ENCODE measurements at regions not wholly inside any gene's neighbourhood (a gene's known extent, or its start where the extent isn't known, plus 50 kb on each side); places are given as distances from the start of the nearest gene placed in this dataset.
A peak's percentile ranks its signal among the peaks of the same experiment; 100 is the strongest.

- TF ChIP-seq ESRRG (CRISPR knock-in tag; IDR thresholded peaks at IDR 0.05), result no peak
- TF ChIP-seq GLIS3 (CRISPR knock-in tag; IDR thresholded peaks at IDR 0.05), result no peak
- no peak for TF ChIP-seq TSHZ2 (CRISPR knock-in tag; IDR thresholded peaks at IDR 0.05)
- TF ChIP-seq RARB (CRISPR knock-in tag; IDR thresholded peaks at IDR 0.05), result no peak
- no peak for TF ChIP-seq PPARA (CRISPR knock-in tag; IDR thresholded peaks at IDR 0.05; ENCODE audit: borderline replicate concordance)
- no peak for TF ChIP-seq ZFP3 (CRISPR knock-in tag; IDR thresholded peaks at IDR 0.05)
- no peak for TF ChIP-seq ARNTL (CRISPR knock-in tag; IDR thresholded peaks at IDR 0.05; ENCODE audit: borderline replicate concordance, low read depth)
- TF ChIP-seq TCF4 (CRISPR knock-in tag; IDR thresholded peaks at IDR 0.05; ENCODE audit: borderline replicate concordance), result no peak
- TF ChIP-seq ZFP30 (CRISPR knock-in tag; IDR thresholded peaks at IDR 0.05), result no peak
- no peak for TF ChIP-seq CSRNP3 (CRISPR knock-in tag; IDR thresholded peaks at IDR 0.05)
- no peak for TF ChIP-seq ZNF565 (CRISPR knock-in tag; conservative IDR thresholded peaks at IDR 0.05; ENCODE audit: low read depth)
- no peak for TF ChIP-seq TOX (CRISPR knock-in tag; IDR thresholded peaks at IDR 0.05; ENCODE audit: borderline replicate concordance)
- no peak for TF ChIP-seq OSR1 (CRISPR knock-in tag; IDR thresholded peaks at IDR 0.05)
- TF ChIP-seq POU6F1 (CRISPR knock-in tag; IDR thresholded peaks at IDR 0.05; ENCODE audit: borderline replicate concordance, low read depth), result no peak
- no peak for TF ChIP-seq BACH2 (CRISPR knock-in tag; IDR thresholded peaks at IDR 0.05; ENCODE audit: borderline replicate concordance)
- no peak for TF ChIP-seq CREB5 (CRISPR knock-in tag; IDR thresholded peaks at IDR 0.05; ENCODE audit: low read depth)
- no peak for TF ChIP-seq ZNF8 (CRISPR knock-in tag; IDR thresholded peaks at IDR 0.05)
- no peak for TF ChIP-seq SNAI2 (CRISPR knock-in tag; IDR thresholded peaks at IDR 0.05)
- no peak for TF ChIP-seq ZNF70 (CRISPR knock-in tag; IDR thresholded peaks at IDR 0.05)
- TF ChIP-seq PATZ1 (CRISPR knock-in tag; IDR thresholded peaks at IDR 0.05; ENCODE audit: borderline replicate concordance), result no peak
These were observed 229.4 kb downstream of the HAUS1 start for GRCh38 chr18:46333431-46334135.

GRCh38 chr18:46334868-46335281 lies 230.7 kb downstream of the HAUS1 start:
- ATAC-seq, result peak; percentile 19
- TF ChIP-seq PPARA (CRISPR knock-in tag; IDR thresholded peaks at IDR 0.05; ENCODE audit: borderline replicate concordance), result no peak
- TF ChIP-seq ZFP30 (CRISPR knock-in tag; IDR thresholded peaks at IDR 0.05), result no peak
- no peak for TF ChIP-seq ZNF70 (CRISPR knock-in tag; IDR thresholded peaks at IDR 0.05)
- no peak for TF ChIP-seq BACH2 (CRISPR knock-in tag; IDR thresholded peaks at IDR 0.05; ENCODE audit: borderline replicate concordance)
- TF ChIP-seq TSHZ2 (CRISPR knock-in tag; IDR thresholded peaks at IDR 0.05), result no peak
- no peak for TF ChIP-seq CREB5 (CRISPR knock-in tag; IDR thresholded peaks at IDR 0.05; ENCODE audit: low read depth)
- TF ChIP-seq ZNF8 (CRISPR knock-in tag; IDR thresholded peaks at IDR 0.05), result no peak
- no peak for TF ChIP-seq RARB (CRISPR knock-in tag; IDR thresholded peaks at IDR 0.05)
- TF ChIP-seq SNAI2 (CRISPR knock-in tag; IDR thresholded peaks at IDR 0.05), result no peak
- no peak for TF ChIP-seq GLIS3 (CRISPR knock-in tag; IDR thresholded peaks at IDR 0.05)
- no peak for TF ChIP-seq CSRNP3 (CRISPR knock-in tag; IDR thresholded peaks at IDR 0.05)
- TF ChIP-seq ISL1 (CRISPR knock-in tag; IDR thresholded peaks at IDR 0.05), result no peak

More at GRCh38 chr18:46333431-46334135, 229.4 kb downstream of the HAUS1 start:
- peak; percentile 45 for ATAC-seq

Measured in SK-N-SH treated with all-trans-retinoic acid at 6 μM for 48 hours (cell line).